ENCODE measurements at regions not wholly inside any gene's neighbourhood (a gene's known extent, or its start where the extent isn't known, plus 50 kb on each side); places are given as distances from the start of the nearest gene placed in this dataset.
A peak's percentile ranks its signal among the peaks of the same experiment; 100 is the strongest.

- no peak for TF ChIP-seq CTCF (IDR thresholded peaks at IDR 0.05)
- Histone ChIP-seq H3K9ac (ENCODE audit: insufficient read depth, low read length, poor library complexity, severe bottlenecking) (no peak overlapping the region), H3K4me3 (replicated peaks in 1 of 3; ENCODE audit: low read depth in 2 of 3, low read length in 3 of 3) (no peak overlapping the region), H3K27me3 (ENCODE audit: control insufficient read depth in 2 of 2, insufficient read depth in 2 of 2, low read length in 2 of 2) (no peaks in the 10 kb centered on the region), H3K9me3 (replicated peaks in 1 of 2; ENCODE audit: control insufficient read depth in 1 of 2, insufficient read depth in 1 of 2, low read length in 2 of 2) (peaks cover 0 to 2% of the 10 kb centered on the region in 2 donors), H3K4me1 (ENCODE audit: control insufficient read depth in 1 of 2, insufficient read depth in 2 of 2, low read length in 2 of 2) (peaks cover 9 to 11% of the 10 kb centered on the region in 2 donors), H3K79me2 (ENCODE audit: insufficient read depth, low read length) (no peaks in the 10 kb centered on the region), H3K4me2 (replicated peaks; ENCODE audit: extremely low read depth, low read length, poor library complexity, severe bottlenecking) (no peak overlapping the region), H4K20me1 (ENCODE audit: insufficient read depth, low read length) (no peaks in the 10 kb centered on the region), H3K36me3 (replicated peaks in 1 of 2; ENCODE audit: control insufficient read depth in 1 of 2, insufficient read depth in 2 of 2, low read length in 2 of 2) (no peaks in the 10 kb centered on the region), H3K27ac (ENCODE audit: low read depth in 1 of 2, low read length in 2 of 2) (no peak overlapping the region), H2AFZ (ENCODE audit: insufficient read depth, low read depth, low read length, poor library complexity, severe bottlenecking) (no peak overlapping the region)
- WGBS (ENCODE audit: insufficient coverage): no CpG with 5 or more reads among the region's 1 CpG
- H3K4me1 Mint-ChIP-seq: peaks cover 14% of the 10 kb centered on the region
- intact Hi-C loops (cut with micrococcal nuclease): loop anchor here in 1 of 2 donors (10.0 kb wide), 1 partner anchor 55 kb away; no protein-coding TSS in a partner anchor
- DNase-seq: no peak
- no peak overlapping the region for H3K27ac Mint-ChIP-seq
- H3K36me3 Mint-ChIP-seq: no peaks in the 10 kb centered on the region
- H3K27me3 Mint-ChIP-seq (ENCODE audit: low read depth in 3 of 3): peaks cover 0 to 9% (median 0%) of the 10 kb centered on the region in 3 donors
- peaks cover 0 to 3% (median 0%) of the 10 kb centered on the region in 7 donors for H3K9me3 Mint-ChIP-seq
- no peak overlapping the region for H3K4me3 Mint-ChIP-seq
Measured at GRCh38 chr3:56969851-56970250, 90.6 kb upstream of the SPATA12 start.

- H3K36me3 Mint-ChIP-seq: no peaks in the 10 kb centered on the region
Measured at GRCh38 chr3:56966509-56966908, 94.0 kb upstream of the SPATA12 start.

More at GRCh38 chr3:56966509-56966908, 94.0 kb upstream of the SPATA12 start:
- TF ChIP-seq CTCF (IDR thresholded peaks at IDR 0.05): no peak
- Histone ChIP-seq H3K79me2 (ENCODE audit: insufficient read depth, low read length) (no peaks in the 10 kb centered on the region), H3K9me3 (replicated peaks in 1 of 2; ENCODE audit: control insufficient read depth in 1 of 2, insufficient read depth in 1 of 2, low read length in 2 of 2) (peaks cover 0 to 3% of the 10 kb centered on the region in 2 donors), H3K9ac (ENCODE audit: insufficient read depth, low read length, poor library complexity, severe bottlenecking) (no peak overlapping the region), H2AFZ (ENCODE audit: insufficient read depth, low read depth, low read length, poor library complexity, severe bottlenecking) (no peak overlapping the region), H3K27ac (ENCODE audit: low read depth in 1 of 2, low read length in 2 of 2) (no peak overlapping the region), H4K20me1 (ENCODE audit: insufficient read depth, low read length) (no peaks in the 10 kb centered on the region), H3K4me2 (replicated peaks; ENCODE audit: extremely low read depth, low read length, poor library complexity, severe bottlenecking) (no peak overlapping the region), H3K36me3 (replicated peaks in 1 of 2; ENCODE audit: control insufficient read depth in 1 of 2, insufficient read depth in 2 of 2, low read length in 2 of 2) (no peaks in the 10 kb centered on the region), H3K4me1 (ENCODE audit: control insufficient read depth in 1 of 2, insufficient read depth in 2 of 2, low read length in 2 of 2) (peaks cover 9 to 11% of the 10 kb centered on the region in 2 donors), H3K27me3 (ENCODE audit: control insufficient read depth in 2 of 2, insufficient read depth in 2 of 2, low read length in 2 of 2) (no peaks in the 10 kb centered on the region), H3K4me3 (replicated peaks in 1 of 3; ENCODE audit: low read depth in 2 of 3, low read length in 3 of 3) (no peak overlapping the region)
- H3K27me3 Mint-ChIP-seq (ENCODE audit: low read depth in 3 of 3): peaks cover 0 to 7% (median 0%) of the 10 kb centered on the region in 3 donors
- no peak overlapping the region for H3K4me3 Mint-ChIP-seq
- peaks cover 14% of the 10 kb centered on the region for H3K4me1 Mint-ChIP-seq
- peaks cover 0 to 3% (median 0%) of the 10 kb centered on the region in 7 donors for H3K9me3 Mint-ChIP-seq
- intact Hi-C loops (cut with micrococcal nuclease): loop anchor here in 1 of 2 donors (10.0 kb wide), 1 partner anchor 52 kb away; no protein-coding TSS in a partner anchor
- peak overlapping the region in 1 of 7 donors; percentile 33 for H3K27ac Mint-ChIP-seq
- DNase-seq: no peak
